ENCODE measurements at regions not wholly inside any gene's neighbourhood (a gene's known extent, or its start where the extent isn't known, plus 50 kb on each side); places are given as distances from the start of the nearest gene placed in this dataset.

DNA sequence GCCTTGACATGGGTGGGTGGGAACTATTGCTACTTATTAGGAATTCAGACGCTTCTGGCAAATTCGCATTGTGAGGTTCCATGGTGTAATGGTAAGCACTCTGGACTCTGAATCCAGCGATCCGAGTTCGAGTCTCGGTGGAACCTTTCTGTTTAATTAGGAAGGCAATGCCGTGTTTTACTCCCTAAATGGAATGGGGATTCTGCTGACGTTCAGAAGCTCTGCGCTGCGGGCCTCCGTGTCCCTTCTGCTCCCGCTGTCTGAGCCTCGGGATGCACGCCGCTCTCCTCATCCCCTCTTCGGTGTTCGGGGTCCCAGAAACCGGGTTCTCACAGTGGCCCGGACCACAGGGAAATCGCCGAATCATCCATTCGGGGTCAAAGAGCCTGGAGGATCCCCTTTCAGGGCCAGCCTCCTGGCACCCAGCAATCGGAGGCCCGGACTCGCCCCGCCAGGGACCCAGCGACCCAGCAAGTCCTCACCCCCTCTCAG, 280.3 kb downstream of the FAM72C start:
- Histone ChIP-seq H3K79me2 (ENCODE audit: insufficient read depth, low read length) (no peaks in the 10 kb centered on the region), H4K20me1 (ENCODE audit: insufficient read depth, low read length) (no peaks in the 10 kb centered on the region), H3K4me1 (ENCODE audit: insufficient read depth, low read length) (no peaks in the 10 kb centered on the region), H3K9me3 (ENCODE audit: insufficient read depth, low read length, severe bottlenecking) (no peaks in the 10 kb centered on the region), H3K4me3 (ENCODE audit: low read depth in 1 of 2, low read length in 2 of 2) (no peak overlapping the region), H3K9ac (ENCODE audit: low read depth, low read length) (no peak overlapping the region), H3K27me3 (ENCODE audit: insufficient read depth, low read length, poor library complexity) (no peaks in the 10 kb centered on the region), H2AFZ (ENCODE audit: low read depth, low read length) (no peak overlapping the region), H3K27ac (ENCODE audit: low read length) (no peak overlapping the region), H3K36me3 (ENCODE audit: insufficient read depth, low read length) (no peaks in the 10 kb centered on the region), H3K4me2 (ENCODE audit: insufficient read depth, low read length) (no peak overlapping the region)
- no peak for ATAC-seq (ENCODE audit: insufficient read depth, low read depth)
- no peak for DNase-seq
- TF ChIP-seq EZH2 (IDR thresholded peaks at IDR 0.05; ENCODE audit: borderline replicate concordance, low read depth, low read length, severe bottlenecking) (no peak), CTCF (IDR thresholded peaks at IDR 0.05; ENCODE audit: borderline replicate concordance, extremely low read depth, low read length, poor library complexity, severe bottlenecking) (no peak)

GRCh38 chr1:143689781-143690180, 282.0 kb downstream of the FAM72C start:
- TF ChIP-seq EZH2 (IDR thresholded peaks at IDR 0.05; ENCODE audit: borderline replicate concordance, low read depth, low read length, severe bottlenecking) = no peak
- TF ChIP-seq CTCF (IDR thresholded peaks at IDR 0.05; ENCODE audit: borderline replicate concordance, extremely low read depth, low read length, poor library complexity, severe bottlenecking) = no peak
- ATAC-seq (ENCODE audit: insufficient read depth, low read depth) = no peak
- H4K20me1 ChIP-seq (ENCODE audit: insufficient read depth, low read length) = no peaks in the 10 kb centered on the region
- H3K27ac ChIP-seq (ENCODE audit: low read length) = no peak overlapping the region
- H3K36me3 ChIP-seq (ENCODE audit: insufficient read depth, low read length) = no peaks in the 10 kb centered on the region
- no peak overlapping the region for H3K9ac ChIP-seq (ENCODE audit: low read depth, low read length)
- no peak overlapping the region for H2AFZ ChIP-seq (ENCODE audit: low read depth, low read length)
- H3K4me1 ChIP-seq (ENCODE audit: insufficient read depth, low read length) = no peaks in the 10 kb centered on the region
- DNase-seq = no peak
- H3K4me2 ChIP-seq (ENCODE audit: insufficient read depth, low read length) = no peak overlapping the region
- H3K4me3 ChIP-seq (ENCODE audit: low read depth in 1 of 2, low read length in 2 of 2) = no peak overlapping the region
- H3K79me2 ChIP-seq (ENCODE audit: insufficient read depth, low read length) = no peaks in the 10 kb centered on the region
- no peaks in the 10 kb centered on the region for H3K27me3 ChIP-seq (ENCODE audit: insufficient read depth, low read length, poor library complexity)
- no peaks in the 10 kb centered on the region for H3K9me3 ChIP-seq (ENCODE audit: insufficient read depth, low read length, severe bottlenecking)

- Histone ChIP-seq H3K4me1 (ENCODE audit: insufficient read depth, low read length) (no peaks in the 10 kb centered on the region), H3K4me3 (ENCODE audit: low read depth in 1 of 2, low read length in 2 of 2) (no peak overlapping the region), H2AFZ (ENCODE audit: low read depth, low read length) (no peak overlapping the region), H3K27me3 (ENCODE audit: insufficient read depth, low read length, poor library complexity) (no peaks in the 10 kb centered on the region), H4K20me1 (ENCODE audit: insufficient read depth, low read length) (no peaks in the 10 kb centered on the region), H3K79me2 (ENCODE audit: insufficient read depth, low read length) (no peaks in the 10 kb centered on the region), H3K36me3 (ENCODE audit: insufficient read depth, low read length) (no peaks in the 10 kb centered on the region), H3K27ac (ENCODE audit: low read length) (no peak overlapping the region), H3K4me2 (ENCODE audit: insufficient read depth, low read length) (no peak overlapping the region), H3K9ac (ENCODE audit: low read depth, low read length) (no peak overlapping the region), H3K9me3 (ENCODE audit: insufficient read depth, low read length, severe bottlenecking) (no peaks in the 10 kb centered on the region)
- ATAC-seq (ENCODE audit: insufficient read depth, low read depth) (no peak), DNase-seq (no peak)
- TF ChIP-seq CTCF (IDR thresholded peaks at IDR 0.05; ENCODE audit: borderline replicate concordance, extremely low read depth, low read length, poor library complexity, severe bottlenecking) (no peak), EZH2 (IDR thresholded peaks at IDR 0.05; ENCODE audit: borderline replicate concordance, low read depth, low read length, severe bottlenecking) (no peak)
These were observed 291.5 kb downstream of the FAM72C start for GRCh38 chr1:143680304-143680703.

GRCh38 chr1:143672983-143673382, 298.8 kb downstream of the FAM72C start:
- Histone ChIP-seq H3K36me3 (ENCODE audit: insufficient read depth, low read length) (no peaks in the 10 kb centered on the region), H3K27ac (ENCODE audit: low read length) (no peak overlapping the region), H3K4me1 (ENCODE audit: insufficient read depth, low read length) (no peaks in the 10 kb centered on the region), H4K20me1 (ENCODE audit: insufficient read depth, low read length) (no peaks in the 10 kb centered on the region), H2AFZ (ENCODE audit: low read depth, low read length) (no peak overlapping the region), H3K4me3 (ENCODE audit: low read depth in 1 of 2, low read length in 2 of 2) (no peak overlapping the region), H3K27me3 (ENCODE audit: insufficient read depth, low read length, poor library complexity) (no peaks in the 10 kb centered on the region), H3K79me2 (ENCODE audit: insufficient read depth, low read length) (no peaks in the 10 kb centered on the region), H3K9me3 (ENCODE audit: insufficient read depth, low read length, severe bottlenecking) (no peaks in the 10 kb centered on the region), H3K4me2 (ENCODE audit: insufficient read depth, low read length) (no peak overlapping the region), H3K9ac (ENCODE audit: low read depth, low read length) (no peak overlapping the region)
- ATAC-seq (ENCODE audit: insufficient read depth, low read depth) = no peak
- DNase-seq = no peak
- TF ChIP-seq CTCF (IDR thresholded peaks at IDR 0.05; ENCODE audit: borderline replicate concordance, extremely low read depth, low read length, poor library complexity, severe bottlenecking) = no peak
- TF ChIP-seq EZH2 (IDR thresholded peaks at IDR 0.05; ENCODE audit: borderline replicate concordance, low read depth, low read length, severe bottlenecking) = no peak
